HUES6 (cell line): ENCODE measurements at regions not wholly inside any gene's neighbourhood (a gene's known extent, or its start where the extent isn't known, plus 50 kb on each side); places are given as distances from the start of the nearest gene placed in this dataset.

Experiments used
- H3K27ac ChIP-seq: 2 replicates; pipeline ENCODE4 v1.7.0; 2013; ENCODE audit warnings: low read depth, mild to moderate bottlenecking, low read length, inconsistent platforms
- H3K27me3 ChIP-seq: 2 replicates; pipeline ENCODE4 v1.6.1; 2013; ENCODE audit warnings: low read length; ENCODE audit not compliant: control insufficient read depth, insufficient read depth
- H3K36me3 ChIP-seq: 2 replicates; pipeline ENCODE4 v1.6.1; 2013; ENCODE audit warnings: low read length; ENCODE audit not compliant: control insufficient read depth, insufficient read depth
- H3K4me1 ChIP-seq: 2 replicates; pipeline ENCODE4 v1.6.1; 2013; ENCODE audit warnings: low read length; ENCODE audit not compliant: control insufficient read depth, insufficient read depth
- H3K4me3 ChIP-seq: 2 replicates; pipeline ENCODE4 v1.5.1; 2013; ENCODE audit warnings: low read depth, low read length
- H3K9ac ChIP-seq: one replicate; pipeline ENCODE4 v1.6.1; 2013; ENCODE audit warnings: mild to moderate bottlenecking, low read length
- H3K9me3 ChIP-seq: 2 replicates; pipeline ENCODE4 v1.6.1; 2013; ENCODE audit warnings: low read depth, low read length; ENCODE audit not compliant: control insufficient read depth, insufficient read depth

DNA sequence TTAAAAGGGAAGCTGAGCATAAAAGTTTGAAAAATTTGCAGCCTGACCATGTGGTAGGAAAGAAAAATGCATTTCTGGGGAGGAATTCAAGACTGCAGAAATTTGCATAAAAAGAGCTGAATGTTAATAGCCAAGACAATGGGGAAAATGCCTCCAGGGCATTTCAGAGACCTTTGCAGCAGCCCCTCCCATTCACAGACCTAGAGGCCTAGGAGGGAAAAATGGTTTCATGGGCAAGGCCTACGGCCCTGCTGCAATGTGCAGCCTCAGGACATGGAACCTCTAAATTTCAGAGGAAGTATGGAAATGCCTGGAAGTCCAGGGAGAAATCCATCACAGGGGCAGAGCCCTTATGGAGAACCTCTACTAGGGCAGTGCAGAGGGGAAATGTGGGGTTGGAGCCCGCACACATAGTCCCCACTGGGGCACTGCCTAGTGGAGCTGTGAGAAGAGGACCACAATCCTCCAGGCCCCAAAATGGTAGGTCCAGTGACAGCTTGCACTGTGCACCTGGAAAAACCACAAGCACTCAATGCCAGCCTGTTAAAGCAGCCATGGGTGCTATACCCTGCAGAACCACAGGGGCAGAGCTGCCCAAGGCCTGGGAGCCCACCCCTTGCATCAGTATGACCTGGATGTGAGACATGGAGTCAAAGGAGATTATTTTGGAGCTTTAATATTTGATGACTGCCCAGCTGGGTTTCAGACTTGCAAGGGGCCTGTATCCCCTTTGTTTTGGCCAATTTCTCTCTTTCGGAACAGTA, 243.8 kb downstream of the DNAJB9 start:
- no peak overlapping the region for H3K27ac ChIP-seq
- H3K9me3 ChIP-seq: peaks cover 16% of the 10 kb centered on the region
- H3K36me3 ChIP-seq: no peaks in the 10 kb centered on the region
- no peak overlapping the region for H3K9ac ChIP-seq
- no peak overlapping the region for H3K4me3 ChIP-seq
- no peaks in the 10 kb centered on the region for H3K4me1 ChIP-seq
- H3K27me3 ChIP-seq: no peaks in the 10 kb centered on the region

GRCh38 chr7:108815815-108816214, 246.1 kb downstream of the DNAJB9 start:
- Histone ChIP-seq H3K4me1 (no peaks in the 10 kb centered on the region), H3K27me3 (no peaks in the 10 kb centered on the region), H3K9ac (no peak overlapping the region), H3K4me3 (no peak overlapping the region), H3K9me3 (peaks cover 16% of the 10 kb centered on the region), H3K36me3 (no peaks in the 10 kb centered on the region), H3K27ac (no peak overlapping the region)

DNA sequence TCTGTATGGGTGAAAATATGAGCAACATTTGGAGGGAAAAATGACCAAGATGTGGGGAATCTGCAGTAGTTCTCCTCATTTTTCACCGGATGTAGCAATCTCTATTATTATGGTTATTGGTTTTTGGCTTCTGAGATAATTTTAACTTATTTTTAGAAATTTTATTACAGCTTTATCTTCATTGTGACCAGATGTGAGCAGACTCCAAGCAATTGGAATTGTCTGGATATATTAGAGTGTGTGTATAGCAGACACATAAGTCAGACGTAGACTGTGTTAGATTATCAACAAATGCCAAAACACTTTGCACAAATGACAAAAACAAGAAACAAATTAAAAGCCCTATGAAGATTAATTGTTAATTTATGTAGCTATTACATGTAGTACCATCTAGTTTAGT, 249.1 kb downstream of the DNAJB9 start:
- no peak overlapping the region for H3K27ac ChIP-seq
- no peaks in the 10 kb centered on the region for H3K36me3 ChIP-seq
- H3K27me3 ChIP-seq: no peaks in the 10 kb centered on the region
- no peak overlapping the region for H3K9ac ChIP-seq
- peaks cover 7% of the 10 kb centered on the region for H3K9me3 ChIP-seq
- H3K4me1 ChIP-seq: no peaks in the 10 kb centered on the region
- no peak overlapping the region for H3K4me3 ChIP-seq

DNA sequence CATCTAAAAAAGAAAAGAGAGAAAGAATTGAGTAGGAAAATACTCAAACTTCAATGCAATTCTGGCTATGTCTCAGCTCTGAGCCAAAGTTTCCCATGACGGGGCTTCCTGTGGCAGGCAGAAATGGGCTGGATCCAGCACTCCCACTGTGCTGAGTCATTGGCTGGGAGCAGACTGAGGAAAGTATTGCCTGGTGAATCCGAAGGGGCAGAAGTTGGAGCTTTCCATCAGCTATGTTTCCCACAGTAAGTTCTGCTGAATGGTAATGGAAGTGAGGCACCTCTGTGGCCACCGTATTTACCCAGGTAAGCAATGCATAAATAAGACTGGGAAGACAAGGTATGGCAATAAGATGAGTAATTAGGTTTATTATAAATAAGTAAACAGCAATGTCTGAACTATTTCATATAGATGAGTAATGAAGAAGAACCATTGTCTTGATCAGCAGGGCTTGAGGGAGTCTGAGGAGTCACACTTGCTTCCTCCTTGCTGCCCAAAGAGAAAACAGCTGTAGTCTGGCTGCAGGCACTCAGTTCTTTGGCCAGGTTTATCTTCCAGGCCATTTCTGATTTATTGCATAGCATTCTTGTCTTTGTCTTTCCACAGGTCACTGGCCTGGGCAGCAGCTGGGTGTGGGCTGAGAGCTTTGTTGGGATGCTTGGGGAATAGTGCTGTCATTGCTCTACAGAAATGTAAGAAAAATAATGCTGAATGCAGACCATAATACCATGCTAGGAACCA, 255.3 kb downstream of the DNAJB9 start:
- Histone ChIP-seq H3K36me3 (no peaks in the 10 kb centered on the region), H3K27me3 (no peaks in the 10 kb centered on the region), H3K9ac (no peak overlapping the region), H3K4me3 (no peak overlapping the region), H3K9me3 (no peaks in the 10 kb centered on the region), H3K27ac (no peak overlapping the region), H3K4me1 (peaks cover 4% of the 10 kb centered on the region; the same call in 1 of the 2 replicates)

- Histone ChIP-seq H3K36me3 (no peaks in the 10 kb centered on the region), H3K27me3 (no peaks in the 10 kb centered on the region), H3K27ac (no peak overlapping the region), H3K4me1 (peaks cover 4% of the 10 kb centered on the region; the same call in 1 of the 2 replicates), H3K4me3 (no peak overlapping the region), H3K9me3 (no peaks in the 10 kb centered on the region), H3K9ac (no peak overlapping the region)
These were observed 255.9 kb downstream of the DNAJB9 start for GRCh38 chr7:108825581-108825909.

DNA sequence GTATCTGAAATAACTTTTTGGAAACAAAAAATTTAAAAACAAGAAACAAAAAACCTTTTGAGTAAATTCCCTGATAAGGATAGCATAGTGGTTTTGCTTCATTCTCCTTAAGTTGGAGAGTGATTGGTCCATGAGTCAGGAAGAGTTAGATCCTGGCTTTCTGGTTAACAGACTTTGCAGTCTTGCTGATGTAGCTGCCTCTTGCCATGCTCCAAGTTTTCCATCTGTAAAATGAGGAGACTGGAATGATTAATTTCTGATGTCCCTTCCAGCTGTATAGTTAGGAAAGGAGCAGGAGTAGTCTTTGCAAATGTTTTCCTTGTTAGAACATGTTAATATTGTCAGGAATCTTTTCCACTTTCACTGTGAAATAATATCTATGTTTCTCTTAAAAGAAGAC, 266.6 kb downstream of the DNAJB9 start:
- H3K9me3 ChIP-seq: peaks cover 6% of the 10 kb centered on the region; the same call in 1 of the 2 replicates
- no peaks in the 10 kb centered on the region for H3K27me3 ChIP-seq
- H3K4me3 ChIP-seq: no peak overlapping the region
- H3K4me1 ChIP-seq: no peaks in the 10 kb centered on the region
- H3K27ac ChIP-seq: no peak overlapping the region
- H3K9ac ChIP-seq: no peak overlapping the region
- no peaks in the 10 kb centered on the region for H3K36me3 ChIP-seq

GRCh38 chr7:108838198-108838597, 268.5 kb downstream of the DNAJB9 start:
- H3K9ac ChIP-seq: no peak overlapping the region
- H3K9me3 ChIP-seq: peaks cover 6% of the 10 kb centered on the region; the same call in 1 of the 2 replicates
- no peaks in the 10 kb centered on the region for H3K27me3 ChIP-seq
- no peak overlapping the region for H3K4me3 ChIP-seq
- no peaks in the 10 kb centered on the region for H3K4me1 ChIP-seq
- no peaks in the 10 kb centered on the region for H3K36me3 ChIP-seq
- H3K27ac ChIP-seq: no peak overlapping the region

DNA sequence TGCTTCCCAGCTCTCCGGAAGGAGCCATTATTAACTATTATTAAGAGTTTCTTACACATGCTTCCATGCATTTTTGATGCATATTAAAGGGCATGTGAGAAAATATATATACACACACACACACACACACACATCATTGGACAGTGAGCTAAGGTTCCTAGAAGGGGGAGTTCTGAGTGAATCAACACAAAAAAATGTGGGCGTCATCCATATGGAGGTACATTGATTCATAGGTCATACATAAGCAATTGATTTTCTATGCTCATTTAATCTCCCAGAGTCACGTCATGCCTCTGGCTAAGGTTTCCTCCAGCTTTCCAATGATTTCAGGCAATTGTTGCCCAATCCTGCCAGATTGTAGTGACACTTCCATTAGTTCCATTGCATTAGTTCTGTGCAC, 269.4 kb downstream of the DNAJB9 start:
- H3K9me3 ChIP-seq: peaks cover 3% of the 10 kb centered on the region; the same call in 1 of the 2 replicates
- H3K27ac ChIP-seq: no peak overlapping the region
- no peaks in the 10 kb centered on the region for H3K27me3 ChIP-seq
- no peaks in the 10 kb centered on the region for H3K36me3 ChIP-seq
- no peak overlapping the region for H3K4me3 ChIP-seq
- H3K4me1 ChIP-seq: no peaks in the 10 kb centered on the region
- no peak overlapping the region for H3K9ac ChIP-seq

DNA sequence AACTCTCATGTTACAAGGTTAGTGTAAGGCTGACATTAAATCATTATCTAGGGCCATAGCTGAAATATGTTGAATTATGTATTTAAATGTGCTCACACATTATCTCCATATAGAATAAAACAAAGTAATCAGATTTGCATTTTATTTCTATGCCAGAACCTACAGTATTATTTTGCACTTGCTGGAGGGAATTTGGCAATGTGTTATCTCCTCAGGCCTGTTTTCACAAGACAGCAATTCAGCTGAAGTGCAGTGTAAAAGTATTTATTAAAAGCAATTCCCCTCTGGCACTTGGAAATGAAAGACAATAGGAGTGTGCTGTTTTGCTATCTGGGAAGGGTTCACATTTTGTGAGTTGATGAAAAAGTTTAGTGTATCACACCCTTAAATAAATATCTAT, 276.3 kb downstream of the DNAJB9 start:
- Histone ChIP-seq H3K27ac (no peak overlapping the region), H3K4me1 (no peaks in the 10 kb centered on the region), H3K9ac (no peak overlapping the region), H3K36me3 (no peaks in the 10 kb centered on the region), H3K27me3 (no peaks in the 10 kb centered on the region), H3K4me3 (no peak overlapping the region), H3K9me3 (no peaks in the 10 kb centered on the region)

GRCh38 chr7:108846471-108846870, 276.8 kb downstream of the DNAJB9 start:
- Histone ChIP-seq H3K4me3 (no peak overlapping the region), H3K9me3 (no peaks in the 10 kb centered on the region), H3K27ac (no peak overlapping the region), H3K27me3 (no peaks in the 10 kb centered on the region), H3K9ac (no peak overlapping the region), H3K4me1 (no peaks in the 10 kb centered on the region), H3K36me3 (no peaks in the 10 kb centered on the region)

DNA sequence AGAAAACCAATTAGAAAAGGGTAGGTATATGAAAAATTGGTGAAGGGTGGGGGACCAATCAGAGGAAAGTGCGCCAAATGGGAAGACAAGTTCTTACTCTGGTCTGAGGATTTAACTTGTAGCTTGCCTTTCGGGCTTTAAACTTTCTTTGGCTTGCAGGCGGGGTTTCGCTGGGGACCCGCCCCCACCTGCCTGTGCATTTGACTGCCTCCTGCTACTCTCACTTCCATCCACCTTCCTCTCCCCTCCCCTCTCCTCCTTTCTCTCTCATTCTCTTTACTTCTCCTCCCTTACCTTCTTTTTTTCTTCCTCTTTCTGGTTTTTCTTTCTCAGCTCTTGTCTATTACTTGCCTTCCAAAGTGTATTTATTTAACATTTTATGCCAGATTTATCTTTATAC, 278.8 kb downstream of the DNAJB9 start:
- Histone ChIP-seq H3K4me3 (no peak overlapping the region), H3K9ac (no peak overlapping the region), H3K4me1 (no peaks in the 10 kb centered on the region), H3K27ac (no peak overlapping the region), H3K36me3 (no peaks in the 10 kb centered on the region), H3K27me3 (no peaks in the 10 kb centered on the region), H3K9me3 (no peaks in the 10 kb centered on the region)
